ENCODE measurements at regions not wholly inside any gene's neighbourhood (a gene's known extent, or its start where the extent isn't known, plus 50 kb on each side); places are given as distances from the start of the nearest gene placed in this dataset.

DNA sequence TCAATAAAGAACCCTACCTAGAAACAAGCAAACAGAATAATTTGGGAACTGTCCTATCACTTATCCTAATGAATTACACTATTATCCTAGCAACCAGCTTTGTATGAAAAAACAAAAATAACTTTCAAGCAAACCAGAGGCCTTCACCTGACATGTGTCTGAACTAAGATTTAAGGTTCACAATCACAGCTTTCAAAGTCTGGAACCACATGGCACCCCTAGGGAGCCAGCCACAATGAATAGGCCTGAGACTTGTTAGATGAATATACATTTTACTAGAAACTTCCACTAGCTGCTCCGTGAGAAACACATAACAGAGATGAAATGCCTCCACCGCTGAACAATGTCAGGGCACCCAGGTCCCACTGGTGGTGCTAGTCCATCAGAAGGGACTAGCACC lies 65.8 kb upstream of the CYP2D6 start:
- TF ChIP-seq, protein P1, sequence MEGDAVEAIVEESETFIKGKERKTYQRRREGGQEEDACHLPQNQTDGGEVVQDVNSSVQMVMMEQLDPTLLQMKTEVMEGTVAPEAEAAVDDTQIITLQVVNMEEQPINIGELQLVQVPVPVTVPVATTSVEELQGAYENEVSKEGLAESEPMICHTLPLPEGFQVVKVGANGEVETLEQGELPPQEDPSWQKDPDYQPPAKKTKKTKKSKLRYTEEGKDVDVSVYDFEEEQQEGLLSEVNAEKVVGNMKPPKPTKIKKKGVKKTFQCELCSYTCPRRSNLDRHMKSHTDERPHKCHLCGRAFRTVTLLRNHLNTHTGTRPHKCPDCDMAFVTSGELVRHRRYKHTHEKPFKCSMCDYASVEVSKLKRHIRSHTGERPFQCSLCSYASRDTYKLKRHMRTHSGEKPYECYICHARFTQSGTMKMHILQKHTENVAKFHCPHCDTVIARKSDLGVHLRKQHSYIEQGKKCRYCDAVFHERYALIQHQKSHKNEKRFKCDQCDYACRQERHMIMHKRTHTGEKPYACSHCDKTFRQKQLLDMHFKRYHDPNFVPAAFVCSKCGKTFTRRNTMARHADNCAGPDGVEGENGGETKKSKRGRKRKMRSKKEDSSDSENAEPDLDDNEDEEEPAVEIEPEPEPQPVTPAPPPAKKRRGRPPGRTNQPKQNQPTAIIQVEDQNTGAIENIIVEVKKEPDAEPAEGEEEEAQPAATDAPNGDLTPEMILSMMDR (IDR thresholded peaks at IDR 0.05; ENCODE audit: insufficient read depth, low read depth, low read length) = no peak
- CTCF ChIA-PET = interaction anchor here (1.4 to 1.8 kb wide), 2 partner anchors 11 kb away, joined by 5 read pairs; no protein-coding TSS in a partner anchor
- no peak overlapping the region for H3K4me3 ChIP-seq (ENCODE audit: low read depth, low read length)
- peaks cover 2% of the 10 kb centered on the region for H3K36me3 ChIP-seq (ENCODE audit: control insufficient read depth, insufficient read depth, low read length)
- POLR2A ChIA-PET = interaction anchor here (0.6 kb wide), 1 partner anchor 341 kb away, joined by 9 read pairs; no protein-coding TSS in a partner anchor
- H3K27me3 ChIP-seq (ENCODE audit: control insufficient read depth, insufficient read depth, low read length) = no peaks in the 10 kb centered on the region
- DNase-seq (ENCODE audit: low read depth) = no peak

DNA sequence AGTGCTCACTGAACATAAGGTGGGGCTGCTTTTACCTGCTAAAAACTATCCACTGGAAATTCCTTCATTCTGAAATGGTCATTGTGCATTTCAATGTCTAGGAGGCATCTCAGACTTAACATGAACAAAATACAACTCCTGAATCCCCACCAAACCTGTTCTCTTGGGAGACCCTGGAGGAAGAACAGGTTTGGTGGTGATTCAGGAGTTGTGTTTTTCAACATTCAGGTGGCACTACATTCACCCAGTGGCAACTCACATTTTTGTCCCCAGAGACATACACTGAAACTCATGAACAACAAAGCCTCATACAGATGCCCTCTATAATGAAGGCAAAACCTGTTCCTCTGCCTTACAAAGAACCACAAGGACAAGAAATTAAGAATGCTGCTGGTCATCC lies 64.3 kb upstream of the CYP2D6 start:
- no peaks in the 10 kb centered on the region; the same call in 1 of the 2 replicates for H3K36me3 ChIP-seq (ENCODE audit: control insufficient read depth, insufficient read depth, low read length)
- ChIA-PET CTCF (no interaction called here), POLR2A (no interaction called here)
- TF ChIP-seq, protein P1 (IDR thresholded peaks at IDR 0.05; ENCODE audit: insufficient read depth, low read depth, low read length) = no peak
- no peak for DNase-seq (ENCODE audit: low read depth)
- no peak overlapping the region for H3K4me3 ChIP-seq (ENCODE audit: low read depth, low read length)
- no peaks in the 10 kb centered on the region for H3K27me3 ChIP-seq (ENCODE audit: control insufficient read depth, insufficient read depth, low read length)

DNA sequence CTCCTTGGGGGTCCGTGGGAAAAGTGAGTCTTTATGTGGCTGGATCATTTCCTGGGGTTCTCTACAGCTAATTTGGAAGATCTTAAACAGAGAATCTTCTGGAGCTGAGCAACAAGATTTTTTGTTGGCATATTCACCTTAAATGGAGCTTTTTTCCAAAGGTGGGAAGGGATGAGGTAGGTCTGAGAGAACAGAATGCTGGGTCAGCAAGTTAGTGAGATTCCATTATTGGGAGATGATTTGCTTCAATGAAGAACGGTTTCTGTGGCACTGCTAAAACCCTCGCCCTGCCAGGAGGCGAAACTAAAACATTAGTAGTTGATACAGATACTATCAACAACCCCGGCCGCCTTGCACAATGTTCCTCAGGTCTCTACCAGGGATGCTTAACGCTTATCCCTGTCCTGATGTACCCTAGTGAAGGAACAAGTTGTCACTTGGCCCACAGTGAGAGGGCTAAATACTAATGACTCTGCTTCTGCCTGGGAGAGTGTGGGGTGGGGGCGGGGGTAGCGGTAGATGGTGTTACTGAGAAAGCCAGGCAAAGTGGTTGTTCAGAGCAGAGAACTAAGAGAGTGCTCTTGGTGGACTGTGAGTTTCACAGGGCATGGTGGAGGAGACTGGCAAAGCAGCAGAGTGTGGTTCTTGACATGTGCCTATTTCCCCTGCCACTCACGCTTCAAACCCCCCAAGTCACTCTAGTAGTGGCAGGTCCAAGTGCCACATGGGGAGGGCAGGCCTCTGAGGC lies 63.7 kb upstream of the CYP2D6 start:
- POLR2A ChIA-PET = no interaction called here
- CTCF ChIA-PET = no interaction called here
- DNase-seq (ENCODE audit: low read depth) = no peak
- Histone ChIP-seq H3K4me3 (ENCODE audit: low read depth, low read length) (no peak overlapping the region), H3K36me3 (ENCODE audit: control insufficient read depth, insufficient read depth, low read length) (no peaks in the 10 kb centered on the region; the same call in 1 of the 2 replicates), H3K27me3 (ENCODE audit: control insufficient read depth, insufficient read depth, low read length) (no peaks in the 10 kb centered on the region)
- TF ChIP-seq, protein P1 (IDR thresholded peaks at IDR 0.05; ENCODE audit: insufficient read depth, low read depth, low read length) = no peak

DNA sequence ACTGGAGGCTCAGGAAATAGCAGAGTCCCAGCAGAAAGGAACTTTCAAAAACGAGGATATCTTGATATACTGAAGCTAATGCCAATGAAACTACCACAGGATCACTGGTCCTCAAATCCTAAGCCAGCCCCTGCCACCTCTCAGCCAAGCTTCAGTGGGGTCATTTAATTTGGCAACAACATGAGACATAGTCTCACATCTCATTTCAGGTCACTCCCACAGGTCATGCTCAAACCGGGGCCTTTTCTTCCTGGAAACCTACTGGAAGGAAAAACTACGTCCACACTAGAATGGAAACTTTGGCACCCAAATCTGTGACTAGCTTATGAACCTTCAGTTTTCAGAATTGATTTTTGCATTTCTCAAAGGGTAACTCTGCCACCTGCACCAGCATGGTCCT lies 61.9 kb upstream of the CYP2D6 start:
- ChIA-PET POLR2A (no interaction called here), CTCF (interaction anchor here (1.2 to 1.3 kb wide), 2 partner anchors 15 to 245 kb away, joined by 3 read pairs; no protein-coding TSS in a partner anchor)
- Histone ChIP-seq H3K4me3 (ENCODE audit: low read depth, low read length) (no peak overlapping the region), H3K36me3 (ENCODE audit: control insufficient read depth, insufficient read depth, low read length) (no peaks in the 10 kb centered on the region; the same call in 1 of the 2 replicates), H3K27me3 (ENCODE audit: control insufficient read depth, insufficient read depth, low read length) (no peaks in the 10 kb centered on the region)
- DNase-seq (ENCODE audit: low read depth) = no peak
- TF ChIP-seq, protein P1 (IDR thresholded peaks at IDR 0.05; ENCODE audit: insufficient read depth, low read depth, low read length) = no peak

DNA sequence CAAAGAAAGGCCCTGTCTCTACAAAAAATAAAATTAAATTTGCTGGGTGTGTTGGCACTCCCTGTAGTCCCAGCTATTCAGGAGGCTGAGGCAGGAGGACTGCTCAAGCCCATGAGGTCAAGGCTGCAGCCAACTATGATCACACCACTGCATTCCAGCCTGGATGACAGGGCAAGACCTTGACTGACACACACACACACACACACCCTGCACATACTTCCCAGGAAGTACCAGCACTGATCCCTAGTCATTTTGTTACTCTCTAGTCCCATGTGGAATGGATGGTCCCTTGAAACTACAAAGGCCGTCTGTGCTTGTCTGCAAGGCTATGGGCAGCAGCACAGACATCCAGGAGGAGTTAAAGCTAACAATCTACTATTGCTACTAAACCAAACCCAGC lies 59.7 kb upstream of the CYP2D6 start:
- POLR2A ChIA-PET = no interaction called here
- DNase-seq (ENCODE audit: low read depth) = no peak

More for the DNA sequence above, 59.7 kb upstream of the CYP2D6 start:
- Histone ChIP-seq H3K27me3 (ENCODE audit: control insufficient read depth, insufficient read depth, low read length) (no peaks in the 10 kb centered on the region), H3K4me3 (ENCODE audit: low read depth, low read length) (no peak overlapping the region), H3K36me3 (ENCODE audit: control insufficient read depth, insufficient read depth, low read length) (no peaks in the 10 kb centered on the region)
- TF ChIP-seq, protein P1 (IDR thresholded peaks at IDR 0.05; ENCODE audit: insufficient read depth, low read depth, low read length) = no peak
- CTCF ChIA-PET = no interaction called here

All from BJ (cell line).